CD4-positive, alpha-beta T cell (primary cell): ENCODE measurements at regions not wholly inside any gene's neighbourhood (a gene's known extent, or its start where the extent isn't known, plus 50 kb on each side); places are given as distances from the start of the nearest gene placed in this dataset.
A peak's percentile ranks its signal among the peaks of the same experiment; 100 is the strongest.

ENCODE experiments used
- ATAC-seq: fragments of 200-7000 bp; cut with Tn5 transposase; one replicate; pipeline ENCODE4 v1.10.0; 2022; ENCODE audit warnings: mild to moderate bottlenecking; ENCODE audit not compliant: poor library complexity
- CTCF ChIA-PET: fragments of 350-600 bp; sonication (Branson Sonifier 250); formaldehyde crosslinking; loops from one replicate; lab custom pipeline; 2021; ENCODE audit warnings: antibody characterized with exemption, inconsistent platforms; lab: Charles Lee
- POLR2A ChIA-PET: fragments of 350-600 bp; sonication (Branson Sonifier 250); formaldehyde crosslinking; loops from one replicate; lab custom pipeline; 2021; ENCODE audit warnings: antibody characterized with exemption, inconsistent platforms; lab: Charles Lee
- DNase-seq, 14 experiments: peaks; one replicate each; pipeline ENCODE4 v3.0.0-alpha.2; 2013 to 2020; ENCODE audit warnings: mixed read lengths in 2 of 14
- H3K27ac ChIP-seq, 2 donors: one replicate each; pipeline versions ENCODE4 v1.5.1 to v1.7.0; 2013; ENCODE audit warnings: low read length in 2 of 2, low read depth in 1 of 2, mild to moderate bottlenecking in 1 of 2
- H3K27me3 ChIP-seq, 2 experiments: 1 replicate in 1 of 2; 2 replicates in 1 of 2; pipeline versions ENCODE4 v1.6.1 to v1.7.0; 2013; ENCODE audit warnings: low read length in 2 of 2, control low read depth in 1 of 2, mild to moderate bottlenecking in 1 of 2, moderate library complexity in 1 of 2; ENCODE audit not compliant: insufficient read depth in 2 of 2, control insufficient read depth in 1 of 2
- H3K36me3 ChIP-seq: one replicate; pipeline ENCODE4 v1.6.1; 2013; ENCODE audit warnings: low read length, control low read depth; ENCODE audit not compliant: insufficient read depth
- H3K4me1 ChIP-seq: one replicate; pipeline ENCODE4 v1.6.1; 2013; ENCODE audit warnings: low read length, control low read depth; ENCODE audit not compliant: insufficient read depth
- H3K4me3 ChIP-seq: one replicate; pipeline ENCODE4 v1.5.1; 2013; ENCODE audit warnings: mild to moderate bottlenecking, low read length, moderate library complexity
- H3K9me3 ChIP-seq, 2 experiments: 1 replicate in 1 of 2; 2 replicates in 1 of 2; pipeline versions ENCODE4 v1.6.1 to v1.7.0; 2013; ENCODE audit warnings: low read length in 2 of 2, mild to moderate bottlenecking in 2 of 2, control low read depth in 1 of 2, moderate library complexity in 1 of 2; ENCODE audit not compliant: control insufficient read depth in 1 of 2, insufficient read depth in 1 of 2
- H3K27ac Mint-ChIP-seq: one replicate; pipeline ENCODE4 v1.8.0; 2020; ENCODE audit warnings: mixed read lengths
- H3K27me3 Mint-ChIP-seq: one replicate; pipeline ENCODE4 v1.8.0; 2021; ENCODE audit warnings: mixed read lengths
- H3K36me3 Mint-ChIP-seq: one replicate; pipeline ENCODE4 v1.8.0; 2021; ENCODE audit warnings: low read depth, mixed read lengths
- H3K4me1 Mint-ChIP-seq: one replicate; pipeline ENCODE4 v1.8.0; 2021; ENCODE audit warnings: low read depth, mixed read lengths
- H3K4me3 Mint-ChIP-seq: one replicate; pipeline ENCODE4 v1.8.0; 2020; ENCODE audit warnings: mild to moderate bottlenecking, mixed read lengths
- H3K9me3 Mint-ChIP-seq: one replicate; pipeline ENCODE4 v1.8.0; 2020; ENCODE audit warnings: mixed read lengths
- intact Hi-C, 2 experiments: fragments of 100-400 bp; cut with DNase I in 1 of 2; cut with micrococcal nuclease in 1 of 2; formaldehyde crosslinking; loops; one replicate each; pipeline versions ENCODE4 v1.15.1 to v1.9.0; 2023 to 2025; cut with DNase I, micrococcal nuclease
- TF ChIP-seq, protein P1 (sequence below): fragments of 200-600 bp; IDR thresholded peaks from one replicate; pipeline ENCODE4 v1.8.0; 2022; ENCODE audit warnings: antibody characterized with exemption, mild to moderate bottlenecking

DNA sequence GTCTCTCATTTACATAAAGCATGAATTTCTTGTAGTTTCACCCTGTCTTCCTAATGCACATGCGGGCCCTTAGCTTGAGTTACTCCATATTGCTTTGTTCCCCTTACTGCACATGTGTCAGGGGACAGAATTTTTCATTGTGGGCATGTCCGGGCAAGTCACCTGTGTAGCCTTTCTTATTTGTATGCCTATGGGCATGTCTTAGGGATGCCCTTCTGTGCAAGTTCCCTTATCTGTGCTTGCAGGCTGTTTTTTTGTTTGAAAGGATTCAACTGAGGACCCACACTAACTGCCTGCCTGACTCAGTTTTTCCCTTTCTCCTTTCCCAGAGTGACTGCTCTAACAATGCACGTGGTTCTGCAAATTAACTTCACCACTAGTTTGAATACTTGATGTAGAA lies 161.7 kb downstream of the YTHDC2 start:
- H3K27me3 Mint-ChIP-seq: peaks cover 16% of the 10 kb centered on the region
- ATAC-seq (no peak), DNase-seq (no peak)
- no peaks in the 10 kb centered on the region for H3K4me1 ChIP-seq
- H3K27ac ChIP-seq: no peak overlapping the region
- no peaks in the 10 kb centered on the region for H3K27me3 ChIP-seq
- ChIA-PET CTCF (no interaction called here), POLR2A (no interaction called here)
- no peaks in the 10 kb centered on the region for H3K36me3 Mint-ChIP-seq
- H3K4me3 Mint-ChIP-seq: no peak overlapping the region
- H3K9me3 ChIP-seq: peaks cover 0 to 3% of the 10 kb centered on the region in 2 experiments
- no peaks in the 10 kb centered on the region for H3K9me3 Mint-ChIP-seq
- intact Hi-C loops: loop anchor here in 1 of 2 experiments (10.0 kb wide), 1 partner anchor 1570 kb away; no protein-coding TSS in a partner anchor
- H3K4me1 Mint-ChIP-seq: no peaks in the 10 kb centered on the region
- TF ChIP-seq, protein P1, sequence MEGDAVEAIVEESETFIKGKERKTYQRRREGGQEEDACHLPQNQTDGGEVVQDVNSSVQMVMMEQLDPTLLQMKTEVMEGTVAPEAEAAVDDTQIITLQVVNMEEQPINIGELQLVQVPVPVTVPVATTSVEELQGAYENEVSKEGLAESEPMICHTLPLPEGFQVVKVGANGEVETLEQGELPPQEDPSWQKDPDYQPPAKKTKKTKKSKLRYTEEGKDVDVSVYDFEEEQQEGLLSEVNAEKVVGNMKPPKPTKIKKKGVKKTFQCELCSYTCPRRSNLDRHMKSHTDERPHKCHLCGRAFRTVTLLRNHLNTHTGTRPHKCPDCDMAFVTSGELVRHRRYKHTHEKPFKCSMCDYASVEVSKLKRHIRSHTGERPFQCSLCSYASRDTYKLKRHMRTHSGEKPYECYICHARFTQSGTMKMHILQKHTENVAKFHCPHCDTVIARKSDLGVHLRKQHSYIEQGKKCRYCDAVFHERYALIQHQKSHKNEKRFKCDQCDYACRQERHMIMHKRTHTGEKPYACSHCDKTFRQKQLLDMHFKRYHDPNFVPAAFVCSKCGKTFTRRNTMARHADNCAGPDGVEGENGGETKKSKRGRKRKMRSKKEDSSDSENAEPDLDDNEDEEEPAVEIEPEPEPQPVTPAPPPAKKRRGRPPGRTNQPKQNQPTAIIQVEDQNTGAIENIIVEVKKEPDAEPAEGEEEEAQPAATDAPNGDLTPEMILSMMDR: no peak
- H3K27ac Mint-ChIP-seq: no peak overlapping the region
- H3K36me3 ChIP-seq: no peaks in the 10 kb centered on the region
- no peak overlapping the region for H3K4me3 ChIP-seq

DNA sequence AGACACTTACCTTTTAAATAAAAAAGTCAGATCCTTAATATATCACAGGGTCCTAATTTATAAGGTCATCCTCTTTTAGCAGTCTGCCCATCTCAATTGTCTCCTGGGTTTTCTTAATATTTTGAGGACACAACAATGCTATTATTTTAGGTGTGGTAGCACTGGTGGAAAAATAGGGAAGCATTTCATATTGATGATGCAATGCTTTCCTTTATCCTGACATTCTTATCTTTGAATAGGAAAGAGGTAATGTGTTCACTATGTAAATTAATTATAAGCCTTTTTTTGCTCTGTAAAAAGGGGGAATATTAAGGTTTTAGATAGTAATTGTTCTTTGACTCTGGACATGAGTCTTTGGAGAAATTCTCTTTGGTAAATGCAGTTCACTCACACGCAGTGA lies 164.7 kb downstream of the YTHDC2 start:
- Histone ChIP-seq H3K27ac (no peak overlapping the region), H3K4me3 (no peak overlapping the region), H3K4me1 (no peaks in the 10 kb centered on the region), H3K9me3 (no peaks in the 10 kb centered on the region), H3K27me3 (no peaks in the 10 kb centered on the region), H3K36me3 (no peaks in the 10 kb centered on the region)
- no peaks in the 10 kb centered on the region for H3K36me3 Mint-ChIP-seq
- H3K27ac Mint-ChIP-seq: no peak overlapping the region
- DNase-seq (no peak), ATAC-seq (no peak)
- CTCF ChIA-PET: no interaction called here
- no peak overlapping the region for H3K4me3 Mint-ChIP-seq
- intact Hi-C loops: loop anchor here (2.0 to 10.0 kb wide), 2 partner anchors 1567 to 1569 kb away; no protein-coding TSS in a partner anchor
- POLR2A ChIA-PET: no interaction called here
- peaks cover 11% of the 10 kb centered on the region for H3K27me3 Mint-ChIP-seq
- TF ChIP-seq, protein P1: no peak
- H3K9me3 Mint-ChIP-seq: no peaks in the 10 kb centered on the region
- no peaks in the 10 kb centered on the region for H3K4me1 Mint-ChIP-seq

DNA sequence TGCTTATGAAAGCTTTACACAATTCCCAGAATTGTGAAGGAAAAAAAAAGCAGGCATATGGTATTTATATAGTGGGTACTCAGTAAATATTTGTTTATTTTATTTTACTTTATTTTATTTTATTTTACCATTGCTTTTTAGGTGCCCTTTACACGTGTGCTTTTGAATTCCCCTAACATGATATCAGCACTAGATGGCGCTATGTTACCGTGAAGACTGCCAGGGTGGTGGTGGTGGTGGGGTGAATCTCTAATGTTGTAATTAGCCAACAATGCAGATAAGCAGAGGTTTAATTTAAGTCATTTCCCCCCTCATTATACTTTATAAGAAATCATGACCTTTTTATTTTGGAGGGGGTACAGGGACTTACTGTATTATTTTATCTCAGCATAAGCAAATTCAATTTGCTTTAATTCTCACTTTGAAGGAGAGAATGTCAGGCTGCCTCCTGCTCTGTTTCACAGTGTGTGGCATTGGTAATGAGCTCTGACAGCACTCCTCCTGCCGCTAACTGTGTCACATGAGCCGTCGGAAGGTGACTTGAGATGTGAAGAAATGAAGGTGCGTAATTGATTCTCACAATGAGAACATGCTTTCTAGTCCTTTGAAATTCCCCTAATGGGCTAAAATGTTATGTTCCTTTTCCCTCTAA lies 165.6 kb downstream of the YTHDC2 start:
- peak in 3 of 14 experiments; percentile 22 to 38 (median 28) for DNase-seq

More for the DNA sequence above, 165.6 kb downstream of the YTHDC2 start:
- Histone ChIP-seq H3K4me1 (no peaks in the 10 kb centered on the region), H3K9me3 (no peaks in the 10 kb centered on the region), H3K27me3 (no peaks in the 10 kb centered on the region), H3K36me3 (no peaks in the 10 kb centered on the region), H3K4me3 (no peak overlapping the region), H3K27ac (no peak overlapping the region)
- H3K27me3 Mint-ChIP-seq: peaks cover 11% of the 10 kb centered on the region
- CTCF ChIA-PET: no interaction called here
- no peaks in the 10 kb centered on the region for H3K36me3 Mint-ChIP-seq
- no peaks in the 10 kb centered on the region for H3K9me3 Mint-ChIP-seq
- POLR2A ChIA-PET: no interaction called here
- no peak for ATAC-seq
- intact Hi-C loops: loop anchor here (2.0 to 10.0 kb wide), 2 partner anchors 1566 to 1568 kb away; no protein-coding TSS in a partner anchor
- H3K4me3 Mint-ChIP-seq: no peak overlapping the region
- H3K4me1 Mint-ChIP-seq: no peaks in the 10 kb centered on the region
- TF ChIP-seq, protein P1: peak; percentile 9
- no peak overlapping the region for H3K27ac Mint-ChIP-seq
